WI38 (cell line): ENCODE measurements at regions not wholly inside any gene's neighbourhood (a gene's known extent, or its start where the extent isn't known, plus 50 kb on each side); places are given as distances from the start of the nearest gene placed in this dataset.

Experiments used
- H3K4me3 ChIP-seq: 2 replicates; pipeline ENCODE4 v1.5.1; 2011; ENCODE audit warnings: low read depth, mild to moderate bottlenecking, control low read depth, low read length
- CTCF ChIP-seq: IDR thresholded peaks from 2 replicates; pipeline ENCODE4 v1.5.1; 2012; ENCODE audit warnings: low read depth, mild to moderate bottlenecking, control low read depth, low read length

- no peak overlapping the region for H3K4me3 ChIP-seq
- no peak for TF ChIP-seq CTCF
These were observed 241.6 kb upstream of the COL8A1 start for GRCh38 chr3:99396651-99397275.

GRCh38 chr3:99394831-99395778 lies 243.3 kb upstream of the COL8A1 start:
- H3K4me3 ChIP-seq: no peak overlapping the region
- no peak for TF ChIP-seq CTCF

- H3K4me3 ChIP-seq: no peak overlapping the region
- TF ChIP-seq CTCF: no peak
These were observed 244.4 kb upstream of the COL8A1 start for GRCh38 chr3:99393961-99394360.

- no peak for TF ChIP-seq CTCF
- no peak overlapping the region for H3K4me3 ChIP-seq
These were observed 249.6 kb upstream of the COL8A1 start for GRCh38 chr3:99388780-99389179.

- no peak for TF ChIP-seq CTCF
- no peak overlapping the region for H3K4me3 ChIP-seq
These were observed 253.8 kb upstream of the COL8A1 start for GRCh38 chr3:99384596-99384995.

- no peak for TF ChIP-seq CTCF
These were observed 261.5 kb upstream of the COL8A1 start for GRCh38 chr3:99376926-99377325.

GRCh38 chr3:99373846-99374210 lies 264.6 kb upstream of the COL8A1 start:
- TF ChIP-seq CTCF: no peak
- no peak overlapping the region for H3K4me3 ChIP-seq

More at GRCh38 chr3:99376926-99377325, 261.5 kb upstream of the COL8A1 start:
- H3K4me3 ChIP-seq: no peak overlapping the region
